ENCODE measurements at regions not wholly inside any gene's neighbourhood (a gene's known extent, or its start where the extent isn't known, plus 50 kb on each side); places are given as distances from the start of the nearest gene placed in this dataset.

DNA sequence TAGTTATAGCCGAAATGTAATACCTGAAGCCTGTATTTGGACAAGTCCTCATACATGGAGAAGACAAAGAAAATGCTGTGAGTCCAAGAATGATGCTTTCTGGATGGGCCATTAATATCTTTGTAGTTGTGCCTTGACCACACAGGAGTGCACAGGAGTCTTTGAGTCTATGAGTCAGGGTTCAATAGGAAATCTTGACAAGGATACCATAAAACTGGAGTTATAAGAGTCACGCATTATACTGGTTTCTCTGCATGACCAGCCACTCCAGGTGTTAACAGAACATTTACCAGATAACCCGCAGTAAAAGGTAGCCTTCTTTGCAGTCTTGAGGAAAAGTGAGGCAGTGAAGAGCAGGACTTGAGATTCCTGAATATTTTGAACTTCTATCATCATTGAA is 464.6 kb upstream of the PKN2 start:
- Histone ChIP-seq H3K27ac (ENCODE audit: low read depth, low read length) (no peak overlapping the region), H3K9me3 (ENCODE audit: control insufficient read depth in 2 of 3, low read length in 3 of 3) (no peaks in the 10 kb centered on the region), H3K27me3 (ENCODE audit: control insufficient read depth in 2 of 2, insufficient read depth in 2 of 2, low read length in 2 of 2) (no peaks in the 10 kb centered on the region), H3K4me3 (ENCODE audit: low read length) (no peak overlapping the region), H3K36me3 (ENCODE audit: control insufficient read depth in 2 of 3, insufficient read depth in 3 of 3, low read length in 3 of 3) (no peaks in the 10 kb centered on the region), H3K4me1 (ENCODE audit: control insufficient read depth in 2 of 2, insufficient read depth in 2 of 2, low read length in 2 of 2) (no peaks in the 10 kb centered on the region)
- no peak overlapping the region for H3K4me3 Mint-ChIP-seq
- no peak overlapping the region for H3K27ac Mint-ChIP-seq
- POLR2A ChIA-PET = no interaction called here
- H3K4me1 Mint-ChIP-seq = no peaks in the 10 kb centered on the region
- peaks cover 0 to 2% (median 0%) of the 10 kb centered on the region in 11 donors for H3K9me3 Mint-ChIP-seq
- CTCF ChIA-PET = no interaction called here
- intact Hi-C loops (cut with micrococcal nuclease) = no loop called here
- peaks cover 0 to 5% (median 0%) of the 10 kb centered on the region in 5 donors for H3K27me3 Mint-ChIP-seq
- DNase-seq (no peak), ATAC-seq (no peak)
- no peaks in the 10 kb centered on the region for H3K36me3 Mint-ChIP-seq

DNA sequence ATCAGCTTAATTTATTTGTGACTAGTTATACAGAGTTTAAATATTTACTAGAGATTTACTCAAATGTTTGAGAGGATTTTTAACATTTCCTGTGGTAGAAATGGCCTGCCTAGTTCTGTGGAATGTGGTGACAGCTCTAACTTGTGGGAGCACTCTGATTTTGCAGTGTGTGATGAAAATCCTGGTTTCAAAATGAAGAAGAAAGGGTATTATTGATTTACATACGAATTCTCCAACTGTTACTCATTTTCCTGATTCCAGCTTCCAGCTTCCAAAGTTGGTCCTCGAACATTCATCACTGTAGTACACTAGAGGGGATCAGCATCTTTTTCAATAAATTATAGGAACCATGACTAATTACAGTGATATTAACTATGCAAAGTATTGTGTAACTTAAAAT is 462.7 kb upstream of the PKN2 start:
- CTCF ChIA-PET = no interaction called here

DNA sequence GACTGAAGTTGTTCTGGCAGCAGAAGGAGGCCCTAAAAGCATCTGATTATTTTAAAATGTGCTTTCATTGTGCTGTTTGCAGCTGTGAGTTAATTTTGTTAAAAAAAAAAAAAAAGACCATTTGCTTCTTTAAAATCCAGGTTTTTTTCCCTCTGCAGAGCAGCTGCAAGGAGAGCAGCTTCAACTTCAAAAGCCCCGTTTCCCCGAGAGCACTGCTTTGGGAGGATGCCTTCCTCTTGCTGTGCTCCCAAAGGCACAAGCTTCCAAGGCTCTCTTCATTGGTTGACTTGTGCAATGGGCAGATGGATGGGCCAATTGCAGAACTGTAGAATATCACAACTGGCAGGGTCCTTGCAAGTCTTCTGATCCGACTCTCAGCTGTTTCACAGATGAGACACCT is 459.2 kb upstream of the PKN2 start:
- no peak for ATAC-seq
- ChIA-PET CTCF (no interaction called here), POLR2A (no interaction called here)
- Histone ChIP-seq H3K9me3 (ENCODE audit: control insufficient read depth in 2 of 3, low read length in 3 of 3) (no peaks in the 10 kb centered on the region), H3K4me1 (ENCODE audit: control insufficient read depth in 2 of 2, insufficient read depth in 2 of 2, low read length in 2 of 2) (no peaks in the 10 kb centered on the region), H3K4me3 (ENCODE audit: low read length) (no peak overlapping the region), H3K36me3 (ENCODE audit: control insufficient read depth in 2 of 3, insufficient read depth in 3 of 3, low read length in 3 of 3) (no peaks in the 10 kb centered on the region), H3K27me3 (ENCODE audit: control insufficient read depth in 2 of 2, insufficient read depth in 2 of 2, low read length in 2 of 2) (no peaks in the 10 kb centered on the region), H3K27ac (ENCODE audit: low read depth, low read length) (no peak overlapping the region)
- H3K27ac Mint-ChIP-seq = no peak overlapping the region
- intact Hi-C loops (cut with micrococcal nuclease) = no loop called here
- H3K9me3 Mint-ChIP-seq = no peaks in the 10 kb centered on the region
- H3K4me1 Mint-ChIP-seq = no peaks in the 10 kb centered on the region
- no peaks in the 10 kb centered on the region for H3K36me3 Mint-ChIP-seq
- H3K4me3 Mint-ChIP-seq = no peak overlapping the region
- no peaks in the 10 kb centered on the region for H3K27me3 Mint-ChIP-seq
- DNase-seq = no peak

More for the DNA sequence above, 462.7 kb upstream of the PKN2 start:
- H3K4me3 ChIP-seq (ENCODE audit: low read length) = no peak overlapping the region
- H3K4me3 Mint-ChIP-seq = no peak overlapping the region
- H3K36me3 Mint-ChIP-seq = no peaks in the 10 kb centered on the region
- POLR2A ChIA-PET = no interaction called here
- no peaks in the 10 kb centered on the region for H3K9me3 ChIP-seq (ENCODE audit: control insufficient read depth in 2 of 3, low read length in 3 of 3)
- H3K27ac ChIP-seq (ENCODE audit: low read depth, low read length) = no peak overlapping the region
- DNase-seq = no peak
- H3K9me3 Mint-ChIP-seq = peaks cover 0 to 2% (median 0%) of the 10 kb centered on the region in 11 donors
- ATAC-seq = no peak
- no peak overlapping the region for H3K27ac Mint-ChIP-seq
- peaks cover 0 to 5% (median 0%) of the 10 kb centered on the region in 5 donors for H3K27me3 Mint-ChIP-seq
- intact Hi-C loops (cut with micrococcal nuclease) = no loop called here
- no peaks in the 10 kb centered on the region for H3K4me1 Mint-ChIP-seq
- H3K36me3 ChIP-seq (ENCODE audit: control insufficient read depth in 2 of 3, insufficient read depth in 3 of 3, low read length in 3 of 3) = no peaks in the 10 kb centered on the region
- no peaks in the 10 kb centered on the region for H3K27me3 ChIP-seq (ENCODE audit: control insufficient read depth in 2 of 2, insufficient read depth in 2 of 2, low read length in 2 of 2)
- no peaks in the 10 kb centered on the region for H3K4me1 ChIP-seq (ENCODE audit: control insufficient read depth in 2 of 2, insufficient read depth in 2 of 2, low read length in 2 of 2)

DNA sequence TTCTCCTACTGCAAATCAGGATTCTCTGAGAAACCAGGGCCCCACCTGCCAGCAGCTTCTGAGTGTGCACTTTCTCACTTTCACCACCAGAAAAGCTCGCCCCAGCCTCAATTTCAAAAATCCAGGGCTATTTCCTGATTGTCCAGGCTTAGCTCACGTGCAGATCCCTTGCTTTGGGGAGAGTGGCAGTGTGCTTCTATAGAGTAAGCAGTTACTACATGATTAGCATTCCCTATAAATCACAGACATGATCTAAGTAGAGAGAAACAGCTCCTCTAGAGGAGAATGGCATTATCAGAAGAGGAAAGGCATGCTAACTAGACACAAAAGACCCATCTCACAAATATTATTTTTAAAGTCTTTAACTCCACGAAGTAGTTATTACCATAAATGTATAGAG is 456.0 kb upstream of the PKN2 start:
- Histone ChIP-seq H3K4me3 (ENCODE audit: low read length) (no peak overlapping the region), H3K4me1 (ENCODE audit: control insufficient read depth in 2 of 2, insufficient read depth in 2 of 2, low read length in 2 of 2) (no peaks in the 10 kb centered on the region), H3K27ac (ENCODE audit: low read depth, low read length) (no peak overlapping the region), H3K27me3 (ENCODE audit: control insufficient read depth in 2 of 2, insufficient read depth in 2 of 2, low read length in 2 of 2) (no peaks in the 10 kb centered on the region), H3K9me3 (ENCODE audit: control insufficient read depth in 2 of 3, low read length in 3 of 3) (no peaks in the 10 kb centered on the region), H3K36me3 (ENCODE audit: control insufficient read depth in 2 of 3, insufficient read depth in 3 of 3, low read length in 3 of 3) (no peaks in the 10 kb centered on the region)
- H3K9me3 Mint-ChIP-seq = peaks cover 0 to 2% (median 0%) of the 10 kb centered on the region in 11 donors
- intact Hi-C loops (cut with micrococcal nuclease) = no loop called here
- H3K4me3 Mint-ChIP-seq = no peak overlapping the region
- DNase-seq = no peak
- H3K27me3 Mint-ChIP-seq = peaks cover 0 to 3% (median 0%) of the 10 kb centered on the region in 5 donors
- no peak for ATAC-seq
- no peaks in the 10 kb centered on the region for H3K36me3 Mint-ChIP-seq
- CTCF ChIA-PET = no interaction called here
- POLR2A ChIA-PET = no interaction called here
- H3K27ac Mint-ChIP-seq = no peak overlapping the region
- H3K4me1 Mint-ChIP-seq = peaks cover 0 to 2% (median 0%) of the 10 kb centered on the region in 7 donors

DNA sequence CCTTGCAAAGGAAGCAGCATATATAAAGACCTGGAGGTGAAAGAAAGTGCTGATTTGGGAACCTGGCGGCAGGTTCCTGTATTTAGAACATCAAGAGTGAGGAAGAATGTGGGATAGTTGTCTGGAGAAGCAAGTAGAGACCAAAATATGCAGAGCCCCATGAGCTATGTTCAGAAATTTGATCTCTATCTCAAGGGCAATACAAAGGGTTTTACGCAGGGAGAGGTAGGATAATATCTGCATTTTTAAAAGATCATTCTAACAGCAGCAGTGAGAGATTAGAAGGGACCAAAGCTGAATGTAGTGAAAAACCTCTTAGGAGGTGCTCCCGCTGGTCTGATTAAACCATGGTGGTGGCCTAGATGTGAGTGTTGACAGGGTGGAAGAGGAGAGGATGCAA is 453.9 kb upstream of the PKN2 start:
- Mint-ChIP-seq H3K36me3 (no peaks in the 10 kb centered on the region), H3K27ac (no peak overlapping the region), H3K9me3 (peaks cover 0 to 3% (median 0%) of the 10 kb centered on the region in 11 donors), H3K27me3 (peaks cover 0 to 4% (median 0%) of the 10 kb centered on the region in 5 donors), H3K4me3 (no peak overlapping the region), H3K4me1 (peaks cover 0 to 3% (median 0%) of the 10 kb centered on the region in 7 donors)
- Histone ChIP-seq H3K27ac (ENCODE audit: low read depth, low read length) (no peak overlapping the region), H3K27me3 (ENCODE audit: control insufficient read depth in 2 of 2, insufficient read depth in 2 of 2, low read length in 2 of 2) (no peaks in the 10 kb centered on the region), H3K4me3 (ENCODE audit: low read length) (no peak overlapping the region), H3K9me3 (ENCODE audit: control insufficient read depth in 2 of 3, low read length in 3 of 3) (no peaks in the 10 kb centered on the region), H3K4me1 (ENCODE audit: control insufficient read depth in 2 of 2, insufficient read depth in 2 of 2, low read length in 2 of 2) (no peaks in the 10 kb centered on the region), H3K36me3 (ENCODE audit: control insufficient read depth in 2 of 3, insufficient read depth in 3 of 3, low read length in 3 of 3) (no peaks in the 10 kb centered on the region)
- ATAC-seq (no peak), DNase-seq (no peak)
- ChIA-PET POLR2A (no interaction called here), CTCF (no interaction called here)
- intact Hi-C loops (cut with micrococcal nuclease) = no loop called here

DNA sequence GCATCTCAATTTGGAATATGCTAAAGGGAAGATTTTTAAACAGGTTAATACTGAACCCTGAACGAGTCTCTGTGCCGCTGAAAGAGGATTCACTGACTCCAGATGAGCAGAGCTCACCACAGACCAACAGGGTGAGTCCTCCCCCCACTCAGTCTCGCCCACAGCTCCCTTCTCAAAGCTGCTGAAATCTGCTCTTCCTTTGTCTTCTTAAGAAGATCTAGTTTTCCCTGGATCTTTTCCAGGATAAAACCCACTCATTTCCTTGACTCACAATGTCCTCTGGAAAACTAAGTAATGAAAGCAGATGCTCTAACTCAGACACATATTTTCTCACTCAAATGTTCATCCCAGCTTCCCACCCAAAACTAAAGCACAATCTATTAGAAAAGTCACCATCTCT is 447.0 kb upstream of the PKN2 start:
- Mint-ChIP-seq H3K27ac (no peak overlapping the region), H3K27me3 (peaks cover 0 to 9% (median 0%) of the 10 kb centered on the region in 5 donors), H3K36me3 (no peaks in the 10 kb centered on the region), H3K4me1 (peaks cover 0 to 3% (median 0%) of the 10 kb centered on the region in 7 donors), H3K4me3 (no peak overlapping the region), H3K9me3 (peaks cover 0 to 24% (median 5%) of the 10 kb centered on the region in 11 donors)
- intact Hi-C loops (cut with micrococcal nuclease) = no loop called here
- H3K4me1 ChIP-seq (ENCODE audit: control insufficient read depth in 2 of 2, insufficient read depth in 2 of 2, low read length in 2 of 2) = no peaks in the 10 kb centered on the region
- no peak overlapping the region for H3K4me3 ChIP-seq (ENCODE audit: low read length)
- DNase-seq = no peak
- no peaks in the 10 kb centered on the region for H3K9me3 ChIP-seq (ENCODE audit: control insufficient read depth in 2 of 3, low read length in 3 of 3)
- ChIA-PET POLR2A (no interaction called here), CTCF (no interaction called here)
- no peak for ATAC-seq
- no peaks in the 10 kb centered on the region for H3K36me3 ChIP-seq (ENCODE audit: control insufficient read depth in 2 of 3, insufficient read depth in 3 of 3, low read length in 3 of 3)
- H3K27ac ChIP-seq (ENCODE audit: low read depth, low read length) = no peak overlapping the region
- no peaks in the 10 kb centered on the region for H3K27me3 ChIP-seq (ENCODE audit: control insufficient read depth in 2 of 2, insufficient read depth in 2 of 2, low read length in 2 of 2)

DNA sequence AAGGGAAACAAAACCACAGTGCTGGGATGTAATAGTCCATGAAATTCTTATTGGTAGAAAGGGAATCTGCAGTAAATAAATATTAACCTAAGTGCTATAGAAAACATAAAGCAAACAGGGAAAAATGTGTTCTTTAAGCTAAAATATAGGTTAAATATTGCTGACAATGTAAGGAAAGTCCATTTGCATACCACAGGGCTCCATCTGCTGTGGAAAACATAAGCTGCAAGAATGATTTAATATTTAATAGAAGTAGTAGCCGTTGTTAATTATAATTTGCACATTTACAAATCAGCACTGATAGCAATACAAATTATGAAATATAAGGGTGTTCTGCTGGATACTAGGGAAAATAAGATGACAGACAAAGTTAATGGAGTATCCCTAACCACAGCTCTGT is 444.9 kb upstream of the PKN2 start:
- Mint-ChIP-seq H3K27ac (no peak overlapping the region), H3K36me3 (no peaks in the 10 kb centered on the region), H3K4me3 (no peak overlapping the region), H3K27me3 (peaks cover 0 to 9% (median 0%) of the 10 kb centered on the region in 5 donors), H3K4me1 (no peaks in the 10 kb centered on the region), H3K9me3 (peaks cover 0 to 41% (median 14%) of the 10 kb centered on the region in 11 donors)
- intact Hi-C loops (cut with micrococcal nuclease) = no loop called here
- no peak overlapping the region for H3K27ac ChIP-seq (ENCODE audit: low read depth, low read length)
- H3K9me3 ChIP-seq (ENCODE audit: control insufficient read depth in 2 of 3, low read length in 3 of 3) = no peaks in the 10 kb centered on the region
- H3K27me3 ChIP-seq (ENCODE audit: control insufficient read depth in 2 of 2, insufficient read depth in 2 of 2, low read length in 2 of 2) = no peaks in the 10 kb centered on the region
- no peak overlapping the region for H3K4me3 ChIP-seq (ENCODE audit: low read length)
- DNase-seq (no peak), ATAC-seq (no peak)
- CTCF ChIA-PET = interaction anchor here (0.6 kb wide), 1 partner anchor 177 kb away, joined by 3 read pairs; no protein-coding TSS in a partner anchor
- no peaks in the 10 kb centered on the region for H3K36me3 ChIP-seq (ENCODE audit: control insufficient read depth in 2 of 3, insufficient read depth in 3 of 3, low read length in 3 of 3)
- no peaks in the 10 kb centered on the region for H3K4me1 ChIP-seq (ENCODE audit: control insufficient read depth in 2 of 2, insufficient read depth in 2 of 2, low read length in 2 of 2)
- POLR2A ChIA-PET = no interaction called here
